ENCODE measurements at regions not wholly inside any gene's neighbourhood (a gene's known extent, or its start where the extent isn't known, plus 50 kb on each side); places are given as distances from the start of the nearest gene placed in this dataset.

GRCh38 chr4:186422296-186422695 is 133.1 kb downstream of the MTNR1A start:
- no peak for TF ChIP-seq CTCF (IDR thresholded peaks at IDR 0.05)
- TF ChIP-seq POLR2A (IDR thresholded peaks at IDR 0.05; ENCODE audit: low read depth), result no peak
- no peak for TF ChIP-seq EP300 (IDR thresholded peaks at IDR 0.05)

All from esophagus muscularis mucosa (tissue), 4 donors.